Activated CD4-positive, alpha-beta T cell treated with anti-CD3 and anti-CD28 coated beads, Interleukin-2, amount 10 ng/mL, durations not matched to agents 24 days and 14 days (primary cell): ENCODE measurements at regions not wholly inside any gene's neighbourhood (a gene's known extent, or its start where the extent isn't known, plus 50 kb on each side); places are given as distances from the start of the nearest gene placed in this dataset.

Experiments used
- DNase-seq: peaks from one replicate; pipeline ENCODE4 v3.0.0; 2022
- H3K27ac Mint-ChIP-seq: one replicate; pipeline ENCODE4 v1.8.0; 2022; ENCODE audit warnings: mild to moderate bottlenecking, mixed read lengths
- H3K27me3 Mint-ChIP-seq: one replicate; pipeline ENCODE4 v1.8.0; 2022; ENCODE audit warnings: mixed read lengths
- H3K36me3 Mint-ChIP-seq: one replicate; pipeline ENCODE4 v1.8.0; 2022; ENCODE audit warnings: low read depth, mild to moderate bottlenecking, mixed read lengths
- H3K4me1 Mint-ChIP-seq: one replicate; pipeline ENCODE4 v1.8.0; 2021; ENCODE audit warnings: mixed read lengths
- H3K4me3 Mint-ChIP-seq: one replicate; pipeline ENCODE4 v1.8.0; 2022; ENCODE audit warnings: mild to moderate bottlenecking, moderate library complexity, mixed read lengths
- H3K9me3 Mint-ChIP-seq: one replicate; pipeline ENCODE4 v1.8.0; 2021; ENCODE audit warnings: mixed read lengths
- intact Hi-C: fragments of 100-400 bp; cut with micrococcal nuclease; formaldehyde crosslinking; loops from one replicate; pipeline ENCODE4 v1.15.1; 2023

DNA sequence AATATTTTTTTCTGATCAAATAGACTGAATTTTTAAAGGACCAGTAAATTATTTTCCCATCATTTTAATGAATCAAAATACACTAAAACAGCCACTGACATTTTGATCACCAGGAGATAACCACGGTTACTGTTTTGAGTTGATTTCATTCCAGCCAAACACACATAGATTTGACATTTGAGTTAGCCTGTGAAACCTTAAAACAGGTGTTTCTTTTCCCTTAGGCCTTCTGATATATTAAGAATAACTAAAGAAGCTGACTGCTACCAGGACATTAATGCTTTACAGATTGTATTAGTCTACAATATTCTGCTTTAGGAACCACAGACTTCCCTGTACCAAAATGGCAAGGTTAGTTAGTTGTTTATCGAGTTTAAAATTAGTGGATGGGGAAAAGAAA, 193.4 kb downstream of the OMA1 start:
- Mint-ChIP-seq H3K27me3 (no peaks in the 10 kb centered on the region), H3K36me3 (no peaks in the 10 kb centered on the region), H3K9me3 (peaks cover 16% of the 10 kb centered on the region), H3K4me3 (no peak overlapping the region), H3K27ac (no peak overlapping the region), H3K4me1 (no peaks in the 10 kb centered on the region)
- DNase-seq, result no peak
- intact Hi-C loops, result no loop called here

DNA sequence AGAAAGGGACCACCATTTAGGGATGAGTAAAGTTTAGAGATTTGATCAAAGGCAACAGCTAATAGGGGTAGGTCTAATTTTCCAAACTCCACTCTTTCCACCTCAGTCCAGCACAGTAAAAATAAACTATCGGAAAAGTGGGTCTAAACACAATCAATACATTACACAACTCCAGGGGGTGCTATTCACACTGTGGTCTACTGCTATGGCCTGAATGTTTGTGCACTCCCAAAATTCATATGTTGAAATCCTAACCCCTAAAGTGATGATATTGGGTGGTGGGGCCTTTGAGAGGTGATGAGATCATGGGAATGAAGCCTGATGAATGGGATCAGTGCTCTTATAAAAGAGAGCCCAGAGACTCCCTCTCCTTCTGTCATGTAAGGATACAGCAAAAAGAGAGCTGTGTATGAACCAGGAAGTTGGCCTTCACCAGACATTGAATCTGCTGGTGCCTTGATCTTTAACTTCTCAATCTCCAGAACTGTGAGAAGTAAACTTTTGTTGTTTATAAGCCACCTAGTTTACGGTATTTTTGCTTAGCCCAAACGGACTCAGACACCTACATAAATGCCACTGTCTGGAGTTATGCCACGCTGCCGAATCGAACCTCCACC, 193.9 kb downstream of the OMA1 start:
- Mint-ChIP-seq H3K36me3 (no peaks in the 10 kb centered on the region), H3K4me1 (no peaks in the 10 kb centered on the region), H3K4me3 (no peak overlapping the region), H3K27ac (no peak overlapping the region), H3K27me3 (no peaks in the 10 kb centered on the region), H3K9me3 (peaks cover 16% of the 10 kb centered on the region)
- intact Hi-C loops, result no loop called here
- no peak for DNase-seq

DNA sequence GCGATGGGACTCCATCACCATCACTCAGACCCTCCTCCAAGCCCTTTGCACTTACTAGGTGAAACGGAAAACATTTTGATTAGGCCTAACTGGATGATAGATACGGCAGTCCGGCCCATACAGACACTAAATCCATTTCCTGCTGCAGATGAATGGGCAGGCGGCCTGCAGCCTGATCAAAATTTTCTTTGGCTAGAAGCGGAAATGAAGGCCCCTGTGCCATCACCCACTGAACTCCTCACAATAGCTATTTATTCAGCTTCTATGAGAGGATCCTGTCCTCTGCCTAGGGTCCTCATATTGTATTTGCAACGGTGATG, 200.5 kb downstream of the OMA1 start:
- H3K27me3 Mint-ChIP-seq, result no peaks in the 10 kb centered on the region
- no peaks in the 10 kb centered on the region for H3K4me1 Mint-ChIP-seq
- no peak overlapping the region for H3K4me3 Mint-ChIP-seq
- H3K36me3 Mint-ChIP-seq, result no peaks in the 10 kb centered on the region
- H3K27ac Mint-ChIP-seq, result no peak overlapping the region
- no peak for DNase-seq
- intact Hi-C loops, result no loop called here
- H3K9me3 Mint-ChIP-seq, result peaks cover 8% of the 10 kb centered on the region

DNA sequence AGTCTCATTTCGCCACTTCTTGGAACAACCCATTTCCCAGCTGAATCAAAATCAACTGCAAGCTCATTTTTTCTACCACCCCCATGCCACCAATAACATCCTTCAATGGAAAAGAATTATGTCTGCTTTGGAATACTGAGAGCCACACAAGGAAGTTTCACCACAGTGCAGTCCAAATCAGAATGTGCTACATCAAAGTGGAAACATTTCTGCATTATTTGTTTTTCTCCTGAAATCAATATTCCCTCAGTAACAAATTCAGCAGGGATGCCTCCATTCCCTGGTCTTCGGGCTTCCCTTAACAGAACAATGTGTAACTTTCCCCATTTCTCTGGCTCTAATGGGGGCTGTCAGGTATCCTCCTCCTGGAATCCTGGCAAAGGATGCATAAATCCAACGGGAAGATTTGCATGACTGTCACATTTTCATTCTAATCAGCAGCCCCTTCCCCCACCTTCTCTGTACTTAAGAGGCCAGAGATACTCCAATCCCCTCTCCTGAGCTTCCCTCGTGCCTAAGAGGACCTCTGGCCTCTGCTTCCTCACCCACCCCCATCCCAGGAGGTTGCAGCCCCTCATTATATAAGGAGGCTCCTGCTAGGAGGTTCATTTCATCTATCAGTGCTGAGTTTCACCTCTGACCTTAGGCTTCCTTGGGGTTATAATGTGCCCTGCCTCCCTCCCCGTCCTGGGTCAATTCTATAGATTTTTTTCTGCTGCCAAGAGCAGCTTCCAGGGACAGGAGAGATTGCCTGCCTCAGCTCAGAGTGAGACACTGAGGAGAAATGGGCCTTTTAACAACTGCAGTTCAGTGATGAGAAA, 201.1 kb downstream of the OMA1 start:
- intact Hi-C loops, result no loop called here
- H3K27me3 Mint-ChIP-seq, result no peaks in the 10 kb centered on the region
- H3K36me3 Mint-ChIP-seq, result no peaks in the 10 kb centered on the region
- H3K4me1 Mint-ChIP-seq, result no peaks in the 10 kb centered on the region
- H3K9me3 Mint-ChIP-seq, result peaks cover 5% of the 10 kb centered on the region
- H3K27ac Mint-ChIP-seq, result no peak overlapping the region
- no peak overlapping the region for H3K4me3 Mint-ChIP-seq
- DNase-seq, result no peak

DNA sequence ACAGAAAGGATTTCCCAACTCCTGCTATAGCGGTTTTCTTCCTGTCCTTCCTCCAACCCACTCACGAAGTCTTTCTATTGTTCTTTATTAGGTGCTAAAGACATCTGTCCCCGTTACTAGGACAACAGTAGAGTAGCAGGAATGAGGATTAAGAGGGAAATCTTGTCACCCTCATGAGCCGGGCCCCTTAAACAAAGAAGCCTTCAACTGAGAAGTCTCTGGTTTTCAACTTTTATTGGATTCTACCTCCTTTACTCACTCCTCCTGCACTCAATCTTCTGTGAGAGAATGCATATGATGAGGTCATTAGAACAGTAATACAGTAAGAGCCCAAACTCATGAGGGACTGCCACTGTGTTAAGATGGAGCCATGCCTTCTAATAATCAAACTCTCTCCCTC, 206.3 kb downstream of the OMA1 start:
- Mint-ChIP-seq H3K27me3 (peaks cover 1% of the 10 kb centered on the region), H3K9me3 (no peaks in the 10 kb centered on the region), H3K4me1 (no peaks in the 10 kb centered on the region), H3K27ac (no peak overlapping the region), H3K4me3 (no peak overlapping the region), H3K36me3 (no peaks in the 10 kb centered on the region)
- intact Hi-C loops, result no loop called here
- no peak for DNase-seq

DNA sequence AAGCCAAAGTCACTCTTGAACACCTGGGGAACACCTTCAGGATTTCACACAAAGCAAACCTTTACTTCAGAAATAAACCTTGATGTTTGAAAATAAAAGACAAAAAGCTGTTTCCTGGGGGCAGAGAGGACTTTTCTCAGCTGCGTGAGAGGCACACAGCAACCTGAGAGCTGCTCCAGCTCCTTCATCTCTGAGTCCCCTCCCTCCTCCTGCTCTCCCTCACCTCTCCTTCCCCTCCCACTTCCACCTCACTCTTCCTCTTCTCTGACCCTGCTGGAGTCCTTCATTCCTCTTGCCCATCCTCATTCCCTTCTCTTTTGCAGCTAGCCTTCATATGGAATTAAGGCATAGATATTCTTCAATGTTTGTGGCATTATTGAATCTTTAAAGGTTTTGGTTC, 208.4 kb downstream of the OMA1 start:
- no peak for DNase-seq
- Mint-ChIP-seq H3K9me3 (no peaks in the 10 kb centered on the region), H3K27me3 (peaks cover 1% of the 10 kb centered on the region), H3K36me3 (no peaks in the 10 kb centered on the region), H3K27ac (no peak overlapping the region), H3K4me3 (no peak overlapping the region), H3K4me1 (no peaks in the 10 kb centered on the region)
- intact Hi-C loops, result no loop called here

DNA sequence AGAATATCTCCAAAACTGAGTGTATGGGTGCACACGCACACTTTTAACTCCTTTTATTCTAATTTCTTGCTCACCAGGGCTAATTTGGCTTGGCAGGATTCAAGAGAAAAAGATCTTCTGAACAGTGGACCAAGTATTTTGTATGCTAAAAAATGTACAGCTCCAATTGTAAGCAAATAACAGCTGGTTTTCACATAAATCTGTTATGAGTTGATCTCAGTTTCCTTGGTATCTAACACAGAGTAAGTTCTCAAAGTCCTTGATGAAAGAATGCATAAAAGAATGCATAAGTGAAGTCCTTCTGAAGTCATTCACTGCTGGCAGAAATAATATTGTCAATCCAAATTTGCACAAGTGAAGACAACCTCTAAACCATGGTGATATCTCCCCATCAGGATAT, 213.0 kb downstream of the OMA1 start:
- Mint-ChIP-seq H3K27ac (no peak overlapping the region), H3K9me3 (no peaks in the 10 kb centered on the region), H3K4me1 (no peaks in the 10 kb centered on the region), H3K27me3 (no peaks in the 10 kb centered on the region), H3K4me3 (no peak overlapping the region), H3K36me3 (no peaks in the 10 kb centered on the region)
- intact Hi-C loops, result no loop called here
- DNase-seq, result no peak

DNA sequence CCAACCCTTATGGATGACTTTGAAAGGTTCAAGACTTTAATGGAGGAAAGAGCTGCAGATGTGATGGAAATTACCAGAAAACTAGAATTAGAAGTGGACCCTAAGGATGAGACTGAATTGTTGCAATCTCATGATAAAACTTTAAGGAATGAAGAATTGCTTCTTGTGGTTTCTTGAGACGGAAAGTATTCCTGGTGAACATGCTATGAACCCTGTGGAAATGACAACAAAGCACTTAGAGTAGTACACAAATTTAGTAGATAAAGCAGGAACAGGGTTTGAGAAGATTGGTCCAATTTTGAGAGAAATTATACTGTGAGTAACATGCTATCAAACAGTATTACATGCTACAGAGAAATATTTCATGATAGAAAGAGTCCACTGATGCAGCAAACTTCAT, 215.4 kb downstream of the OMA1 start:
- H3K36me3 Mint-ChIP-seq, result no peaks in the 10 kb centered on the region
- H3K27me3 Mint-ChIP-seq, result no peaks in the 10 kb centered on the region
- no peak overlapping the region for H3K27ac Mint-ChIP-seq
- intact Hi-C loops, result no loop called here
- no peaks in the 10 kb centered on the region for H3K4me1 Mint-ChIP-seq
- H3K4me3 Mint-ChIP-seq, result no peak overlapping the region
- no peaks in the 10 kb centered on the region for H3K9me3 Mint-ChIP-seq
- no peak for DNase-seq

DNA sequence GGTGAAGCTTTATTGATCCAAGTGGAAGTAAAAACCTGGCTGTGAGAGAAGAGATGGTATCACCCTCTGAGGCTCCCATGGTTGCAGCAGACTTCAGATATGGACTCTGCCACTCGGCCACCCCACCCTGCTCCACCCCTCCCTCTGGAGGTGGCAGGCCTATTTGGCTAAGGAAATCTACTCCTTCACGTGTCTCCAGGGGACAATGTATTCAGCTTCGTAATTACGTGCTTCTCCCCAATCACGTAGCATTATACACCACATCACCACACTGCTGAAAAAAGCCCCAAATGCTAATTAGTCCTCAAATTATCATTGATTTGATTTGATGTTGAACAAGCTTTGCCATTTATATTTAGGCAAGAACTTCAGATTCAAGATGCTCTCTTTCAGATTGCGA, 220.7 kb downstream of the OMA1 start:
- Mint-ChIP-seq H3K36me3 (no peaks in the 10 kb centered on the region), H3K9me3 (no peaks in the 10 kb centered on the region), H3K27me3 (no peaks in the 10 kb centered on the region), H3K4me3 (no peak overlapping the region), H3K27ac (no peak overlapping the region), H3K4me1 (peaks cover 4% of the 10 kb centered on the region)
- intact Hi-C loops, result no loop called here
- no peak for DNase-seq

DNA sequence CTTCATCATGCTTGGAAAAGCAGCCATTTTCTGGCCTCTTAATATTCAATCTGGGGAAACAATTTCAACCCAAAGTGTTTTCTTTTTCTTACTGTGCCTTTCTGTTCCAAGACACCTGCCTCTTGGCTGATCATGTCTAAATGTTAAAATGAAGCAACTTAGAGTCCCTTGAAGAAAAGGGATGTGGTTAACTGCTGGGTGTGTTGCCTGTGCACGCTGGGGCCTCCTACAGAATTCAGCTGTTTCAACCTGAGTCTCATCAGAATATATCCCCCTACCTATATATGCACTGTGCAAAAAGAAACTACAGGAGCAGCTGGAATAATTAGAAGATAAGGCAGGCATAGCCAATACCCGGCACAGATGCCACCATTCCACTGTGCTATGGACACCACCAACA, 222.0 kb downstream of the OMA1 start:
- Mint-ChIP-seq H3K9me3 (no peaks in the 10 kb centered on the region), H3K27ac (no peak overlapping the region), H3K4me1 (peaks cover 4% of the 10 kb centered on the region), H3K27me3 (no peaks in the 10 kb centered on the region), H3K36me3 (no peaks in the 10 kb centered on the region), H3K4me3 (no peak overlapping the region)
- DNase-seq, result peak; percentile 61
- intact Hi-C loops, result no loop called here

DNA sequence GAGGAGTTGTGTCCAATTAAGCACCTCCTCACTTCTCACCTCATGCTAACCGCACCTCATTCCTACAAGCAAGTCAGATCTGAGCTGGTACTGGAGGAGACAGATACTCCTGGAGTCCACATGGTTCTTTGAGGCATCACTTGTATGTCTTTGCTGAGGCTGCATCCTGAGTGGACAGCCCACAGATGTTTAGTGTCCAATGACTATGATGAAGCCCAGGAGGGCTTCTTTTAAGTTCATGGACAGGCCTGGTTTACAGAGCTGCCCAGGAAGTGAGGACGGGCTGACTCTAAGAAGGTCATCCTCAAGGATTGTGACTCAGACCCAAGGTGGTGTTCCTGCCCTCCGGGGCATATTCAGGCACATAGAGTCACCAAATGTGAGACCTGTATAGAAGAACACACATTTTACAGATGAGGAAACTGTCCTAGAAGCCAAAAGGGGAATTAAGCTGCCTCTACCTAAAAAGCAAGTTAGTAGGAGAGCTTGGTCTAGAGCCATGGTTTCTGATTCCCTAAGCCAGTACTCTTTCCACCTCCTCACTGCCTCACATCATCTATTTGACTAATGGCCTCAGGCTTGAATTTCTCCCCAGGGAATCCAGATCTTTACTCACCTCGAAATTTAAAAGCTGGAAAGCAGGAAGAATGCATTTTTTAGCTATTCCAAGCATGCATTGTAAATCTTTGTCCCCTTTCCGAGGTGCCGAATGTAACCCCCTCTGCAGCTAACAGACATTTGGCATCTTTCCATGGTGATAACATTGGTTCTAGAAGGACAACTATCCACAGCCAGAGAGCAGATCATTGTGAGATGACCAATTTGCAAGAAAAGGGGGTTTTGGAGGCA, 228.1 kb downstream of the OMA1 start:
- no peaks in the 10 kb centered on the region for H3K36me3 Mint-ChIP-seq
- no peaks in the 10 kb centered on the region for H3K27me3 Mint-ChIP-seq
- H3K4me1 Mint-ChIP-seq, result no peaks in the 10 kb centered on the region
- intact Hi-C loops, result no loop called here
- no peak for DNase-seq
- no peak overlapping the region for H3K27ac Mint-ChIP-seq
- H3K4me3 Mint-ChIP-seq, result no peak overlapping the region
- no peaks in the 10 kb centered on the region for H3K9me3 Mint-ChIP-seq

DNA sequence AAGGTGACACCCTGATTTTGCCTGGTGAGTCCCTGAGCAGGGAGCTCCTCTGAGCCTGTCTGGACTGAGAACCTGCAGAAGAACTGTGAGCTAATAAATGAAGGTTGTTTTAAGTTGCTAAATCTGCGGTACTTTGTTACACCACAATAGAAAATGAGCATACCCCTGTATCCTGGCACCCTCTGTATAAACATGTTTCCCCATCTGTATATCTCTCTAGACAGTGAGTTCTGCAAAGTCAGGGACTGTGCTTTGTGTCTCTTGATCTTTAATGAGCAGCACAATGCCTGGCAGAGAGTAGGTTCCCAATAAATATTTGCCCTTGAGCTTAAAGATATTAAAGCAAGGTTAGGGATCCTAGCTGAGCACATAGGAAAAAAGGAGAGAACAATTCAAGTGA, 228.8 kb downstream of the OMA1 start:
- H3K9me3 Mint-ChIP-seq, result no peaks in the 10 kb centered on the region
- H3K4me1 Mint-ChIP-seq, result no peaks in the 10 kb centered on the region
- no peak overlapping the region for H3K4me3 Mint-ChIP-seq
- no peak overlapping the region for H3K27ac Mint-ChIP-seq
- H3K36me3 Mint-ChIP-seq, result no peaks in the 10 kb centered on the region
- intact Hi-C loops, result no loop called here
- no peak for DNase-seq
- H3K27me3 Mint-ChIP-seq, result no peaks in the 10 kb centered on the region

DNA sequence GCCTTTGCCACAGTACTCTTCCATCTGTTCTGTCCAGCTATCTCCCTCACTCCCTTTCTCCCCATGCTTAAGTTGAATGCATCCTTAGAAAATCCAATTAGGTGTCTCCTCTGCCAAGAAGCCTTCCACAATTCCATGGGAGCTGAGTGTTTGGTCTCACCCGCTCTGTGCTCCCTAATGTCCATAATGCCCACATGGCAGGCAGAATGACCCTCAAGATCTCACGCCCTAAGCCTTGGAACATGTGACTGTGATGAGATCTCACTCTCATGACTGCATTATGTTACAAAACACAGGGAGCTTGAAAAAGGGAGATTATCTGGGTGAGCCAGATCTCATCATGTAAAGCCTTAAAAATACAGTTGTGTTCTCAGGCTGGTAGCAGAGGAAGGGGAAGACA, 229.4 kb downstream of the OMA1 start:
- Mint-ChIP-seq H3K9me3 (no peaks in the 10 kb centered on the region), H3K27me3 (no peaks in the 10 kb centered on the region), H3K36me3 (no peaks in the 10 kb centered on the region), H3K4me1 (no peaks in the 10 kb centered on the region), H3K27ac (no peak overlapping the region), H3K4me3 (no peak overlapping the region)
- no peak for DNase-seq
- intact Hi-C loops, result no loop called here

DNA sequence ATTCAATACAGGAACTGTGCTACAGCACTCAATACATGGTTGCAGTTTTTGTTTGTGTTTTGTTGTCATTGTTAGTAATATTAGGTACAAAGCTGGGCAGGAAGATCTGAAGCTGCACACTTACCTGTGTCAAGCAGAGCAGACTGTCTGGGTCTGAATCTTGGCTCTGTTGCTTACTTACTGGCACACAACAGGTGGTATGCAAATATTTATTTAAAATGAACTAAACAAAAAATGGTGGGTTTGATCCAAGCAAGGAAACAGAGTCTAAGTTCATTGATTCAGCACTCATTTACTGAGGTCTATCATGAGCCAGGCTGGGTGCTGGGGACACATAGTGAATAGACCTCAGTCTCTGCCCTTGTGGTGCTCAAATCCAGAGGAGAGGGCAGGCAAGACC, 230.4 kb downstream of the OMA1 start:
- no peaks in the 10 kb centered on the region for H3K36me3 Mint-ChIP-seq

More for the DNA sequence above, 230.4 kb downstream of the OMA1 start:
- Mint-ChIP-seq H3K27me3 (no peaks in the 10 kb centered on the region), H3K9me3 (no peaks in the 10 kb centered on the region), H3K4me3 (no peak overlapping the region), H3K4me1 (no peaks in the 10 kb centered on the region), H3K27ac (no peak overlapping the region)
- intact Hi-C loops, result no loop called here
- no peak for DNase-seq
